GM12874 (cell line): ENCODE measurements at regions not wholly inside any gene's neighbourhood (a gene's known extent, or its start where the extent isn't known, plus 50 kb on each side); places are given as distances from the start of the nearest gene placed in this dataset.

Experiments
- CTCF ChIP-seq: IDR thresholded peaks from 2 replicates; pipeline ENCODE4 v1.5.1; 2011; ENCODE audit warnings: low read depth, mild to moderate bottlenecking, control low read depth, low read length, moderate library complexity; ENCODE audit not compliant: insufficient read depth

GRCh38 chr2:146324951-146325350 lies 1519.9 kb upstream of the ACVR2A start:
- TF ChIP-seq CTCF = no peak

- TF ChIP-seq CTCF = no peak
Measured at GRCh38 chr2:146323564-146323963, 1521.3 kb upstream of the ACVR2A start.

- TF ChIP-seq CTCF = no peak
Measured at GRCh38 chr2:146321175-146321574, 1523.7 kb upstream of the ACVR2A start.

- TF ChIP-seq CTCF = no peak
Measured at GRCh38 chr2:146317959-146318358, 1526.9 kb upstream of the ACVR2A start.

GRCh38 chr2:146312899-146313298 lies 1531.9 kb upstream of the ACVR2A start:
- TF ChIP-seq CTCF = no peak

- TF ChIP-seq CTCF = no peak
Measured at GRCh38 chr2:146305164-146305563, 1539.7 kb upstream of the ACVR2A start.

- no peak for TF ChIP-seq CTCF
Measured at GRCh38 chr2:146301287-146301686, 1543.5 kb upstream of the ACVR2A start.
